WERI-Rb-1 (cell line): ENCODE measurements at regions not wholly inside any gene's neighbourhood (a gene's known extent, or its start where the extent isn't known, plus 50 kb on each side); places are given as distances from the start of the nearest gene placed in this dataset.

ENCODE experiments used
- DNase-seq: peaks from one replicate; pipeline ENCODE4 v3.0.0-alpha.2; 2020
- H3K27ac ChIP-seq: fragments of 250-450 bp; sonication (Bioruptor Pico); 2 replicates; pipeline ENCODE4 v1.5.1; 2020; ENCODE audit warnings: mild to moderate bottlenecking, moderate library complexity
- H3K27me3 ChIP-seq: fragments of 250-450 bp; sonication (Bioruptor Pico); 2 replicates; pipeline ENCODE4 v1.5.1; 2021; ENCODE audit warnings: mild to moderate bottlenecking, low read depth, moderate library complexity; ENCODE audit not compliant: insufficient read depth, severe bottlenecking
- H3K36me3 ChIP-seq: fragments of 250-450 bp; sonication (Bioruptor Pico); 2 replicates; pipeline ENCODE4 v1.5.1; 2020; ENCODE audit warnings: mild to moderate bottlenecking, moderate library complexity
- H3K4me3 ChIP-seq: 2 replicates; pipeline ENCODE4 v1.5.1; 2011; ENCODE audit warnings: low read depth, mild to moderate bottlenecking, control low read depth, low read length
- H3K9me3 ChIP-seq: fragments of 250-450 bp; sonication (Bioruptor Pico); 2 replicates; pipeline ENCODE4 v1.5.1; 2021; ENCODE audit warnings: mild to moderate bottlenecking, moderate library complexity; ENCODE audit not compliant: severe bottlenecking
- TF ChIP-seq, protein P1 (sequence below): IDR thresholded peaks from 2 replicates; pipeline ENCODE4 v1.5.1; 2011; ENCODE audit warnings: low read depth, mild to moderate bottlenecking, control low read depth, inconsistent platforms, low read length

DNA sequence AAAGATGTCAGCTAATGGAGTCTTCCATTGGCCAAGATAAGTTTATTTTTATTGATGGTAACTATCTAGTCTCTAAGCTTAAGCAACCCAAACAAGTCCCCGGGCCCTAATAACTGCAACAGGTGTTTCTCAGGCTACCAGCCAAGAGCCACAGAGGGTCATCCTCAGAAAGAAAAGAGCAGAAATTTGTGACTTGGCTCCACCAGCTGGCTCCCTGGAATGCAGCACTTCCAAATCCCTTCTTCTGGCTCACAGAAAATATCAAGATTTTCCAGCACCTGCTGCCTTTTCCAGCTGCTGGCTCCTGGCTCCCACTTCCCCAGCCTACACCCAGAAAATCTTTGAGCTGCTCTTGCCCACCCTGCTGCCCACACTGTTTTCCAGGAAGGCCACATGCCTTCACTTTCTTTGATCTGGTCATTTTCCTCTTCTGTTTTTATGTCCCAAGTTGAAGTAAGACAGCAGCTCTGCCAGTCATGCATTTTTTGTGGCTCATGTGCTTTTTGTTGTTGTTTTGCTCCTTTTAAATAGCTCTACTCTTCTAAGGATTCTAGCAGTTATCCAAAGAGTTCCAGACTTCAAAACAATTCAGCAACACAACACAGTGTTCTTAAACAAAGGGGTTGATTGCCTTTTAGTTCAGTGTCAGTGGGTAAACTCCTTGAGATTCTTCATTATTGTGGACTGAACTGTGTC is 151.0 kb upstream of the SMLR1 start:
- H3K27ac ChIP-seq, result no peak overlapping the region
- no peaks in the 10 kb centered on the region for H3K36me3 ChIP-seq
- no peak overlapping the region for H3K4me3 ChIP-seq
- no peaks in the 10 kb centered on the region for H3K27me3 ChIP-seq
- peaks cover 2% of the 10 kb centered on the region for H3K9me3 ChIP-seq
- TF ChIP-seq, protein P1, sequence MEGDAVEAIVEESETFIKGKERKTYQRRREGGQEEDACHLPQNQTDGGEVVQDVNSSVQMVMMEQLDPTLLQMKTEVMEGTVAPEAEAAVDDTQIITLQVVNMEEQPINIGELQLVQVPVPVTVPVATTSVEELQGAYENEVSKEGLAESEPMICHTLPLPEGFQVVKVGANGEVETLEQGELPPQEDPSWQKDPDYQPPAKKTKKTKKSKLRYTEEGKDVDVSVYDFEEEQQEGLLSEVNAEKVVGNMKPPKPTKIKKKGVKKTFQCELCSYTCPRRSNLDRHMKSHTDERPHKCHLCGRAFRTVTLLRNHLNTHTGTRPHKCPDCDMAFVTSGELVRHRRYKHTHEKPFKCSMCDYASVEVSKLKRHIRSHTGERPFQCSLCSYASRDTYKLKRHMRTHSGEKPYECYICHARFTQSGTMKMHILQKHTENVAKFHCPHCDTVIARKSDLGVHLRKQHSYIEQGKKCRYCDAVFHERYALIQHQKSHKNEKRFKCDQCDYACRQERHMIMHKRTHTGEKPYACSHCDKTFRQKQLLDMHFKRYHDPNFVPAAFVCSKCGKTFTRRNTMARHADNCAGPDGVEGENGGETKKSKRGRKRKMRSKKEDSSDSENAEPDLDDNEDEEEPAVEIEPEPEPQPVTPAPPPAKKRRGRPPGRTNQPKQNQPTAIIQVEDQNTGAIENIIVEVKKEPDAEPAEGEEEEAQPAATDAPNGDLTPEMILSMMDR, result peak; percentile 39
- peak; percentile 30 for DNase-seq

DNA sequence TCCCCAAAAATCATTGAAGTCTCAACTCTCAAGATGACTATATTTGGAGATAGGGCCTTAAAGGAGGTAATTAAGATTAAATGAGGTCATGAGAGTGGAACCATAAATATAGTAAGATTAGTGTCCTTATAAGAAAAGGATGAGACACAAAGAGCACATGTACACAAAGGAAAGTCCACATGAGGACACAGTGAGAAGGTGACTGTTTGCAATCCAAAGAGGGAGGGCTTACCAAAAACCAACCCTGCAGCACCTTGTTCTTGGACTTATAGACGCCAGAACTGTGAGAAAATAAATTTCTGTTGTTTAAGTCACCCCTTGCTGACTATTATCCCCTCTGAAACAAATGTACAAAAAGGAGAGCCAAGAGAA is 150.4 kb upstream of the SMLR1 start:
- TF ChIP-seq, protein P1, result no peak

DNA sequence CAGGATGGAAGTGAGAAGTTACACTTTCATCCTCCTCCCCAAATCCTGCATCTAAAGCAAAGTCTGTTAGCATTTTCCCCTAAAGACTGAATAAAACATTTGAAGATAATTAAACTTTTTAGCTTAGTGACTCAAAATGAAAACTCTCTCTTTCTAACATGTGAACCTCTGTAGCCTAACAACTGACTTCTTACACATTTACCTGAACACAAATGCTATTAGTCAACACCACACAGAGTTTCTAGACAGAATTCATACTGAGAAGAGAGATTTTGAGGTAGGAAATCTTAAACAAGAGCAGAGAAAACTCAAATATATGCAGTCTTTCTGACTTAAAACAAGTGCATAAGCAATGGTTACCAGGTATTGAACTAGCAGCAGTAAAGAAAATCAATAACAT is 149.9 kb upstream of the SMLR1 start:
- Histone ChIP-seq H3K36me3 (no peaks in the 10 kb centered on the region), H3K27ac (no peak overlapping the region), H3K9me3 (peaks cover 2% of the 10 kb centered on the region), H3K27me3 (no peaks in the 10 kb centered on the region), H3K4me3 (no peak overlapping the region)
- TF ChIP-seq, protein P1, result no peak
- no peak for DNase-seq

More for the DNA sequence above, 150.4 kb upstream of the SMLR1 start:
- Histone ChIP-seq H3K9me3 (peaks cover 2% of the 10 kb centered on the region), H3K27me3 (no peaks in the 10 kb centered on the region), H3K36me3 (no peaks in the 10 kb centered on the region), H3K4me3 (no peak overlapping the region), H3K27ac (no peak overlapping the region)
- DNase-seq, result no peak

DNA sequence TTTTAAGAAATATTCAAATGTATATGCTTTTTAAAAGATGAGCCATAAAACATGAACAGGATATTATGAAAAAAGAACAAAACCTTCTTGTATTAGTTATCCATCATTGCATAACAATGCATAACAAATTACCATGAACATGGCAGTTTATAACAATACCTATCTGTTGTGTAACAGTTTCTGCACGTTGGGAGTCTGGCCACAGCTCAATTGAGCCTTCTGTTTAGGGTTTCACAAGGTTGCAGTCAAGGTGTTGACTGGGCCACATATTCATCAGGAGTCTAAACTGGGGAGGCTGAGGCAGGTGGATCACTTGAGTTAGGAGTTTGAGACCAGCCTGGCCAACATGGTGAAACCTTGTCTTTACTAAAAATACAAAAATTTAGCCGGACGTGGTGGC is 149.4 kb upstream of the SMLR1 start:
- Histone ChIP-seq H3K4me3 (no peak overlapping the region), H3K36me3 (no peaks in the 10 kb centered on the region), H3K27me3 (no peaks in the 10 kb centered on the region), H3K9me3 (peaks cover 2% of the 10 kb centered on the region), H3K27ac (no peak overlapping the region)
- no peak for DNase-seq
- TF ChIP-seq, protein P1, result no peak

DNA sequence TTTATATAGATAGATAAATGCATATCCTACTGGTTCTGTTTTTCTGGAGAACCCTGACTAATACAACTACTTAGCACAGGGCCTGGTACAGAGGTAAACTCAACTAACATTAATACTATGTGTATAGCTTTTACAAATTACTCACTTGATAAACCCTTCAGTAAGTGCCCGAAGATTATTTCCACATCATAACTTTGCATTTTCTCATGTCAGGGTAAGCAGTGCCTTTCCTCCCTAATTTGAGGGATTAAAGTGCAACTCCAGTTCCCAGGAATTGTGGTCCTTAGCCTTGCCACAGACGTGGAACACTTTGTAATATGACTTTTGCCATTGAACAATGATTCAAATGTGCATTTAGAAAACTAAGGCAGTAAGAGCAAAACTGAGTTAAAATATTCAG is 147.5 kb upstream of the SMLR1 start:
- TF ChIP-seq, protein P1, result no peak
- no peak overlapping the region for H3K27ac ChIP-seq
- H3K4me3 ChIP-seq, result no peak overlapping the region
- no peaks in the 10 kb centered on the region for H3K36me3 ChIP-seq
- no peaks in the 10 kb centered on the region for H3K27me3 ChIP-seq
- DNase-seq, result no peak
- peaks cover 2% of the 10 kb centered on the region for H3K9me3 ChIP-seq

DNA sequence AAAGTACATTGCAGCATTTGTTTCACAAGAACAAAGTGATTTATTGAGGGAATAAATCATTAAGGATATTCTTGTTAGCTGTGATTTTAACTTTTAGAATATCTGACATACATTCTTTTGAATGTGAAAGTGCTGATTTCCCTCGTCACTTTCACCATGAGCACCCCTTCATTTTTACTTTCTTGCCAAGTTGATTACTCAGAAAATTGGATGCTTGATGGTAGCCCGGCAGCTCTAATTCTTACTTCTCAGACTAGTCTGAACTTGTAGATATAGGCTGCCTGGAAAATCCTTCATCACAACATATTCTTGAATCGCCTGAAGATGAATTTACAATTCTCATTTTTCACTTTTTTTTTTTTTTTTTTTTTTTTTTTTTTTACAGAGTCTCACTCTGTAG is 147.1 kb upstream of the SMLR1 start:
- H3K9me3 ChIP-seq, result peaks cover 2% of the 10 kb centered on the region
- DNase-seq, result no peak
- no peak overlapping the region for H3K27ac ChIP-seq
- TF ChIP-seq, protein P1, result no peak
- no peaks in the 10 kb centered on the region for H3K27me3 ChIP-seq
- H3K36me3 ChIP-seq, result no peaks in the 10 kb centered on the region
- no peak overlapping the region for H3K4me3 ChIP-seq
